Retinal pigment epithelial cell (primary cell): ENCODE measurements at regions not wholly inside any gene's neighbourhood (a gene's known extent, or its start where the extent isn't known, plus 50 kb on each side); places are given as distances from the start of the nearest gene placed in this dataset.

Experiments used
- DNase-seq: peaks from one replicate; pipeline ENCODE4 v3.0.0-alpha.2; 2010; ENCODE audit warnings: low read depth
- H3K4me3 ChIP-seq: 2 replicates; pipeline ENCODE4 v1.5.1; 2011; ENCODE audit warnings: mild to moderate bottlenecking, low read length, control low read depth, moderate library complexity
- TF ChIP-seq, protein P1 (sequence below): conservative IDR thresholded peaks from 2 replicates; pipeline ENCODE4 v1.5.1; 2011; ENCODE audit warnings: low read depth, low read length, control low read depth, inconsistent platforms

DNA sequence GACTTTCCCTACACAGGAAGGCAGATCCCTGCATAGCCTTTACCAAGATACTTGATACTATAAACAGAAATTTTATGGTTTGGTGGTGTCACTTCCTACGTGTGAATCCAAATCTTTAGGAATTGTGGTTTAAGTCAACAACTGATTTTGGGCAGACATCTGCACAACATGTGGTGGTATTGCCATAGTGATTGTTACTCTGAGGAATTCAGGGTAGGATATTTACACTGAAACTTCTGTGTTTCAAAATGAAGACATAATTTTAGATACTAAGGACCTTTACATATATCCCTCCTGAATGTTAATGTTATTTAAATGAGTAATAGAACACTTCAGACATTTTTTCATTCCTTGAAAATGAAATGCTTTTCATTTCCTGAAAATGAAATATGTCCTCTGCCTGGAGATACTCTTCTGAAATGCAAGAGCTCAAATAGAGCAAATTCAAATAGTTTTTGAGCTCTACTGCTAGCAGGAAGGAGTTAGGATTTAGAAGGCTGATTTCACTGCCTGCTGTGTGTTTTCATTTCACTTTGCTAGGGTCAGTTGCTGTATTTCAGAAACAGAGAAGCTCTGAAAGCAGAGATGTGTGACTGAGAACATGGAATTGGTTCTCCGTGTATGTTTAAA, 77.2 kb downstream of the MDH1 start:
- TF ChIP-seq, protein P1, sequence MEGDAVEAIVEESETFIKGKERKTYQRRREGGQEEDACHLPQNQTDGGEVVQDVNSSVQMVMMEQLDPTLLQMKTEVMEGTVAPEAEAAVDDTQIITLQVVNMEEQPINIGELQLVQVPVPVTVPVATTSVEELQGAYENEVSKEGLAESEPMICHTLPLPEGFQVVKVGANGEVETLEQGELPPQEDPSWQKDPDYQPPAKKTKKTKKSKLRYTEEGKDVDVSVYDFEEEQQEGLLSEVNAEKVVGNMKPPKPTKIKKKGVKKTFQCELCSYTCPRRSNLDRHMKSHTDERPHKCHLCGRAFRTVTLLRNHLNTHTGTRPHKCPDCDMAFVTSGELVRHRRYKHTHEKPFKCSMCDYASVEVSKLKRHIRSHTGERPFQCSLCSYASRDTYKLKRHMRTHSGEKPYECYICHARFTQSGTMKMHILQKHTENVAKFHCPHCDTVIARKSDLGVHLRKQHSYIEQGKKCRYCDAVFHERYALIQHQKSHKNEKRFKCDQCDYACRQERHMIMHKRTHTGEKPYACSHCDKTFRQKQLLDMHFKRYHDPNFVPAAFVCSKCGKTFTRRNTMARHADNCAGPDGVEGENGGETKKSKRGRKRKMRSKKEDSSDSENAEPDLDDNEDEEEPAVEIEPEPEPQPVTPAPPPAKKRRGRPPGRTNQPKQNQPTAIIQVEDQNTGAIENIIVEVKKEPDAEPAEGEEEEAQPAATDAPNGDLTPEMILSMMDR, result no peak

DNA sequence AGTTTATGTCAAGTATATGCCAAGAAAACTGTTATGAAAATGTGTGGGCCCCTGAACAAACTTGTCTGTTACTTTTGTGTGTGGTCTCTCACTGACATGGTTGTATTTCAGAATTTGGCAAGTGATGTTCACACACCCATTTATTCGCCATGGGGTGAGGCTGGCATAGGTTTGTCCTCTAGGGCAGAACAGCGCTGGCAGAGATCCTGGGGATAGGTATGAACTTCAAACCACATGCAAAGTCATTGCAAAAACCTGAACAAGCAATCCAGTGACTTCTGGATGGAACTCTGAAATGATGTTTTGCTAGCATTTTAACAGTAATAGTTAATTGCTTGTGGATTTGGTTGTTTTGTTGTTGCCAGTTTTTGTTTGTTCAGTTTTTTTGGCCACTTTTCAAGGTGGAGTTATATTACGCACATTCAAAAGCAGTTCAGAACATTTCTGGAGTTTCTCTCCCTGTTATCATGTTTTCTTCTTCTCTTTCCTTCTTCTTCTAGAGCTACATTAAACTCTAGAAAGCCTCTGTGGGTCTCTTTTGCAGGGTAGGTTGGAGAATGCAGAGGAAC, 78.5 kb downstream of the MDH1 start:
- DNase-seq, result no peak
- TF ChIP-seq, protein P1, result no peak
- H3K4me3 ChIP-seq, result no peak overlapping the region

More for the DNA sequence above, 77.2 kb downstream of the MDH1 start:
- DNase-seq, result no peak
- H3K4me3 ChIP-seq, result no peak overlapping the region

DNA sequence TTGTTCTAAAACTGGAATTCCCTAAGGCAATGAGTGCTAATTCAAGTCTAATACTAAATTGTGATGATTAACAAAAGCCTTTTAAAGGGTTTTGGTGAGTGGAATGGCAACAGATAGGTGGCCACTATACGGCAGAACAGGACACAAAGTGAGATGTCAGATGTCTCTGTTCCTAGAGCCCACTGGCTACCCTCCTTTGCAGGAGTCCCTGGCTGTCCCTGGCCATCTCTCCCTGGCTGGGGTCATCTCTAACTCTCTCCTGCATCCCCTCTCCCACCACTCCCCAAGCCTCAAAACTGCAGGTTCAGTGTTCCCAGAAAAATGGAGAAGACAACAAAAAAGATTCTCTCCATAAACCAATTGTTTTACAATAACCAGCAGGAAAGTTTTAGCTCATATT, 79.2 kb downstream of the MDH1 start:
- no peak overlapping the region for H3K4me3 ChIP-seq
- TF ChIP-seq, protein P1, result no peak
- no peak for DNase-seq

DNA sequence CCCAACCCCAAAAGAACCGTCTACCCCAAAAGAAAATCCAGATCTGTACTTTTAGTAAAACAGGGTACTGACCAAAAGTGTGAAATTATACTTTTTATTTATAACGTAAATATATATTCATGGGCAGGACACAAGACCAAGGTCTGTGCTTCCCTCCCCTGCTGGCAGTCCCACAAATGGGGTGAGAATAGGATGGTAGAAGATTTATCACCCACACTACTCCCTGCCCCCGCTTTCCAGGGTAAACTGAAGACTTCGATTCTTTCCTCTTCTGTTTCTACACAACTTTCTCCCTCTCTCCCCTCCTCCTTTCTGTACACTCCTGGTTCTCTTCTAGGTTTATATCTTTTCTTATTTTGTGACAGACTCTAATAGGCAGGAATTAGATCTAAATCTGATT, 79.7 kb downstream of the MDH1 start:
- TF ChIP-seq, protein P1, result no peak
- no peak for DNase-seq
- no peak overlapping the region for H3K4me3 ChIP-seq

DNA sequence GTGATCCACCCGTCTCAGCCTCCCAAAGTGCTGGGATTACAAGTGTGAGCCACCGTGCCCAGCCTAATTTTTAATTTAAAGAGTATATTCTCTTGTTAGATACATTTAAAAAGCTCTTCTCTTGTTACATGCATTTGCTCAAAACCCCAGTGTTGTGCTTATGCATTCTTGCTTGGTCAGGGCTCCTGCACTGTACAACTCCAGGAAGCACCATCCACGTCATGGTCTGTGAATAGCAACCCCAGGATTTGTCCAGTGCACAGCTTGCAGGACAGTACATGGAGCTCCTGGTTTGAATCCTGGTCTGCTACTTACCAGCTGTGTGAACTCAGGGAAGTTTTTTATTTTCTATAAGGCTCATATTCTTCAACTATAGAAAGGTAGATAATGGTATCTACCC, 80.8 kb downstream of the MDH1 start:
- TF ChIP-seq, protein P1, result no peak
- no peak overlapping the region for H3K4me3 ChIP-seq
- DNase-seq, result no peak

DNA sequence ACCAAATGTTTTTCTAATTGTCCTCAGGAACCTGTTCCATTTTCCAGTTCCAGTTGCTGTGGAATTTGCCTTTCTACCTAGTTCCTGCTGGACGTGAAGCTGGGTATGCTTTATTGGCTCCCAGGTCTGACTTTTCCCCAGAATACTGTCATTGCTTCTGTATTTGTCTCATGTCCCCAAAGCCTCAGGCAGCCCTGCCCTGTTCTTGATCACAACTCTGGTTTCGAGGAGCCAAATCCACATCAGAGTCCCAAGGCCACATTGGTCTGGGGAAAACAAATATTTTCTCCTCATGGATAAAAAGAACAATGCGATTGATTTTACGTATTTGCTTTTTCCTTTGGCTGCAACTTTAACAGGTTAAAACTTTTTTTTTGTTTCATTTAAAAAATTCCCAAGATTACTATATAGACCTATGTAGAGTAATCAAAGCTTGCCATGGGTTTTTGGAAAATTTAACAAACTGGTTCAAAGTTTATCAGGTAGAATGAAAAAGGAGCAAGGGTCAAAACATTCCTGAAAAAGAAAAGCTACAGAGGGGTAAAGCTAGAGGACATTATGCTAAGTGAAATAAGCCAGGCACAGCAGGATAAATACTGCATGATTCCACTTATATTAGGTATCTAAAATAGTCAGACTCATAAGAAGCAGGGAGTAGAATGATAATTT, 85.2 kb downstream of the MDH1 start:
- H3K4me3 ChIP-seq, result no peak overlapping the region
- TF ChIP-seq, protein P1, result no peak
- DNase-seq, result no peak

DNA sequence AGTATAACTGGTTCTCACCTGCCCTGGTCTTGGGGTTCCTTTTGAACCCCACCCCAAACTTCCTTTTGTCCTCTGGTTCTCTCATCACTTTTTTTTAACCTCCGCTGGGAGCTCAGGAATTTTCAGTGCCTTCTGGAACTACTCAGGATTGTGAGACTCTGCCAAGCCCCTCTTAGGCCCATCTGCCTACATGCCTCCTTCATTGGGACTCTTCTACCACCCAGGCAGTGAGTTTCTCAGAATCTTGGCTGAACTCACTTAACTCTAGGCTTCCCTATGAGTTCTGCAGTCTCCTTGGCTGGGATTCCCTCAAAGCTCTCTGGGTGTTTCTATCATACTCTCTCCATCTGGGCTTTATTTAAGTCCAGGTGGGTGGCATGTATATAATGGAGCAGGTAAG, 86.3 kb downstream of the MDH1 start:
- no peak overlapping the region for H3K4me3 ChIP-seq
- TF ChIP-seq, protein P1, result no peak
- no peak for DNase-seq
